HepG2 (cell line): ENCODE measurements at regions not wholly inside any gene's neighbourhood (a gene's known extent, or its start where the extent isn't known, plus 50 kb on each side); places are given as distances from the start of the nearest gene placed in this dataset.

ENCODE experiments used
- ARNT ChIP-seq: fragments of 450-650 bp; IDR thresholded peaks from 2 replicates; pipeline ENCODE4 v1.6.1; 2017
- CREM ChIP-seq, 2 experiments: sonication (generic) in 1 of 2; formaldehyde crosslinking in 1 of 2; IDR thresholded peaks; 2 replicates each; pipeline versions ENCODE4 v1.4.0 to v1.6.1; 2016 to 2020; ENCODE audit warnings: antibody characterized with exemption in 1 of 2, mild to moderate bottlenecking in 1 of 2, missing genetic modification reagents in 1 of 2
- CTCF ChIP-seq: sonication (generic); formaldehyde crosslinking; IDR thresholded peaks from 2 replicates; pipeline ENCODE4 v1.5.0; 2020; ENCODE audit warnings: mild to moderate bottlenecking, missing genetic modification reagents, moderate library complexity
- NFE2L2 ChIP-seq: fragments of 150-350 bp; IDR thresholded peaks from 2 replicates; pipeline ENCODE4 v1.6.1; 2014; ENCODE audit warnings: low read length
- NFRKB ChIP-seq: fragments of 450-650 bp; IDR thresholded peaks from 2 replicates; pipeline ENCODE4 v1.6.1; 2017
- POLR2A ChIP-seq, 2 experiments: IDR thresholded peaks; 2 replicates each; pipeline ENCODE4 v1.6.1; 2011; ENCODE audit warnings: low read depth in 2 of 2, low read length in 2 of 2, mild to moderate bottlenecking in 1 of 2, moderate library complexity in 1 of 2; ENCODE audit not compliant: insufficient read depth in 1 of 2
- POLR2AphosphoS2 ChIP-seq: IDR thresholded peaks from 2 replicates; pipeline ENCODE4 v1.6.1; 2011; ENCODE audit warnings: low read depth, low read length, improper control_type of control experiment
- REST ChIP-seq, 2 experiments: IDR thresholded peaks; 2 replicates each; pipeline ENCODE4 v1.6.1; 2011 to 2012; ENCODE audit warnings: low read length in 2 of 2, borderline replicate concordance in 1 of 2, low read depth in 1 of 2, mild to moderate bottlenecking in 1 of 2, moderate library complexity in 1 of 2
- ZBTB1 ChIP-seq: sonication (generic); formaldehyde crosslinking; IDR thresholded peaks from 2 replicates; pipeline ENCODE4 v1.4.0; 2020; ENCODE audit warnings: missing genetic modification reagents, borderline replicate concordance
- ZFX ChIP-seq: sonication (generic); formaldehyde crosslinking; IDR thresholded peaks from 2 replicates; pipeline ENCODE4 v1.4.0; 2020; ENCODE audit warnings: mild to moderate bottlenecking, low read depth, missing genetic modification reagents, moderate library complexity
- ZNF205 ChIP-seq: IDR thresholded peaks from 2 replicates; pipeline ENCODE4 v1.6.1; 2018; ENCODE audit warnings: missing biosample characterization, missing genetic modification reagents
- ZNF484 ChIP-seq: sonication (generic); formaldehyde crosslinking; IDR thresholded peaks from 2 replicates; pipeline ENCODE4 v1.5.1; 2020; ENCODE audit warnings: mild to moderate bottlenecking, low read depth, missing genetic modification reagents, borderline replicate concordance
- ZNF780A ChIP-seq: sonication (generic); formaldehyde crosslinking; IDR thresholded peaks from 2 replicates; pipeline ENCODE4 v1.8.0; 2022; ENCODE audit warnings: mild to moderate bottlenecking, missing genetic modification reagents, moderate library complexity

GRCh38 chr10:93216341-93216985, 142.8 kb downstream of the CYP26A1 start:
- TF ChIP-seq NFE2L2 (no peak), CREM (IDR thresholded peaks at IDR 0.05) (no peak), CREM (CRISPR knock-in tag; IDR thresholded peaks at IDR 0.05) (no peak), CTCF (CRISPR knock-in tag) (no peak), ZNF205 (CRISPR knock-in tag) (no peak), POLR2AphosphoS2 (no peak), ZNF484 (no peak), ZFX (CRISPR knock-in tag) (no peak), ZBTB1 (no peak), ARNT (no peak), REST (IDR thresholded peaks at IDR 0.05; ENCODE audit: borderline replicate concordance in 1 of 2, low read depth in 1 of 2, low read length in 2 of 2) (no peak), NFRKB (no peak), POLR2A (IDR thresholded peaks at IDR 0.05; ENCODE audit: insufficient read depth in 1 of 2, low read depth in 2 of 2, low read length in 2 of 2) (no peak), ZNF780A (no peak)
